H9 (cell line): ENCODE measurements at regions not wholly inside any gene's neighbourhood (a gene's known extent, or its start where the extent isn't known, plus 50 kb on each side); places are given as distances from the start of the nearest gene placed in this dataset.

Source experiments
- DNase-seq: peaks from one replicate; pipeline ENCODE4 v3.0.0-alpha.2; 2017
- H2AFZ ChIP-seq: one replicate; pipeline ENCODE4 v1.6.1; 2013; ENCODE audit warnings: mild to moderate bottlenecking, low read length, control low read depth, moderate library complexity
- H2AK5ac ChIP-seq: 2 replicates; pipeline ENCODE4 v1.6.1; 2013; ENCODE audit warnings: low read length, control low read depth, mixed read lengths; ENCODE audit not compliant: insufficient read length
- H2BK120ac ChIP-seq: one replicate; pipeline ENCODE4 v1.6.1; 2013; ENCODE audit warnings: low read depth, mild to moderate bottlenecking, low read length, control low read depth, inconsistent platforms; ENCODE audit not compliant: poor library complexity, severe bottlenecking
- H2BK12ac ChIP-seq: 2 replicates; pipeline ENCODE4 v1.6.1; 2013; ENCODE audit warnings: low read length, control low read depth, mixed read lengths, low read depth; ENCODE audit not compliant: insufficient read length
- H2BK15ac ChIP-seq: 2 replicates; pipeline ENCODE4 v1.6.1; 2013; ENCODE audit warnings: low read depth, low read length, control low read depth
- H2BK20ac ChIP-seq: one replicate; pipeline ENCODE4 v1.6.1; 2013; ENCODE audit warnings: low read depth, mild to moderate bottlenecking, low read length, control low read depth, inconsistent platforms; ENCODE audit not compliant: poor library complexity, severe bottlenecking
- H2BK5ac ChIP-seq: 2 replicates; pipeline ENCODE4 v1.6.1; 2013; ENCODE audit warnings: low read length, control low read depth, mixed read lengths; ENCODE audit not compliant: insufficient read length
- H3K14ac ChIP-seq: 2 replicates; pipeline ENCODE4 v1.6.1; 2013; ENCODE audit warnings: low read length, control low read depth; ENCODE audit not compliant: insufficient read depth
- H3K18ac ChIP-seq: 2 replicates; pipeline ENCODE4 v1.6.1; 2013; ENCODE audit warnings: low read depth, mild to moderate bottlenecking, mixed read lengths, low read length, control low read depth; ENCODE audit not compliant: insufficient read length
- H3K23ac ChIP-seq: 2 replicates; pipeline ENCODE4 v1.6.1; 2013; ENCODE audit warnings: low read length, control low read depth, mixed read lengths, low read depth; ENCODE audit not compliant: insufficient read length
- H3K23me2 ChIP-seq: 2 replicates; pipeline ENCODE4 v1.6.1; 2013; ENCODE audit warnings: low read depth, mild to moderate bottlenecking, mixed read lengths, low read length, control low read depth; ENCODE audit not compliant: insufficient read length, poor library complexity, severe bottlenecking
- H3K27ac ChIP-seq: 2 replicates; pipeline ENCODE4 v1.5.1; 2013; ENCODE audit warnings: low read length, control low read depth, mixed read lengths, low read depth; ENCODE audit not compliant: insufficient read length
- H3K27me3 ChIP-seq: 2 replicates; pipeline ENCODE4 v1.6.1; 2013; ENCODE audit warnings: low read length, control low read depth, inconsistent platforms; ENCODE audit not compliant: insufficient read depth
- H3K4ac ChIP-seq: 2 replicates; pipeline ENCODE4 v1.6.1; 2013; ENCODE audit warnings: low read depth, mild to moderate bottlenecking, control low read depth, inconsistent platforms, low read length, moderate library complexity
- H3K4me1 ChIP-seq: 2 replicates; pipeline ENCODE4 v1.6.1; 2013; ENCODE audit warnings: low read length, control low read depth, inconsistent platforms; ENCODE audit not compliant: insufficient read depth
- H3K4me2 ChIP-seq: 2 replicates; pipeline ENCODE4 v1.6.1; 2013; ENCODE audit warnings: low read length, control low read depth, mixed read lengths; ENCODE audit not compliant: insufficient read length, insufficient read depth
- H3K56ac ChIP-seq: 2 replicates; pipeline ENCODE4 v1.6.1; 2013; ENCODE audit warnings: low read depth, mild to moderate bottlenecking, mixed read lengths, low read length, control low read depth; ENCODE audit not compliant: insufficient read length
- H3K79me1 ChIP-seq: 2 replicates; pipeline ENCODE4 v1.6.1; 2013; ENCODE audit warnings: low read depth, mild to moderate bottlenecking, moderate library complexity, low read length, control low read depth, inconsistent platforms; ENCODE audit not compliant: insufficient read depth, poor library complexity, severe bottlenecking
- H3K79me2 ChIP-seq: 2 replicates; pipeline ENCODE4 v1.6.1; 2013; ENCODE audit warnings: low read length, control low read depth, inconsistent platforms; ENCODE audit not compliant: insufficient read depth
- H3K9ac ChIP-seq: 2 replicates; pipeline ENCODE4 v1.6.1; 2013; ENCODE audit warnings: low read length, control low read depth, mixed read lengths; ENCODE audit not compliant: insufficient read length; ENCODE audit errors: extremely low read depth
- H3K9me3 ChIP-seq: one replicate; pipeline ENCODE4 v1.6.1; 2013; ENCODE audit warnings: low read depth, low read length, inconsistent platforms; ENCODE audit not compliant: control insufficient read depth
- H3T11ph ChIP-seq: one replicate; pipeline ENCODE4 v1.6.1; 2013; ENCODE audit warnings: mild to moderate bottlenecking, low read length, control low read depth, inconsistent platforms
- H4K20me1 ChIP-seq: one replicate; pipeline ENCODE4 v1.6.1; 2013; ENCODE audit not compliant: control insufficient read depth, insufficient read length, insufficient read depth
- H4K5ac ChIP-seq: 2 replicates; pipeline ENCODE4 v1.6.1; 2013; ENCODE audit warnings: low read depth, mild to moderate bottlenecking, mixed read lengths, low read length, control low read depth; ENCODE audit not compliant: insufficient read length
- H4K8ac ChIP-seq: replicated peaks from 2 replicates; pipeline ENCODE4 v1.6.1; 2013; ENCODE audit warnings: low read length, control low read depth, mixed read lengths, low read depth; ENCODE audit not compliant: insufficient read length
- H4K91ac ChIP-seq: 2 replicates; pipeline ENCODE4 v1.6.1; 2013; ENCODE audit warnings: low read depth, mild to moderate bottlenecking, moderate library complexity, mixed read lengths, low read length, control low read depth; ENCODE audit not compliant: insufficient read length
- H3K27ac Mint-ChIP-seq, 3 experiments: 2 replicates in 2 of 3; 3 replicates in 1 of 3; pipeline ENCODE4 v1.8.0; 2020 to 2021; ENCODE audit warnings: mixed read lengths in 3 of 3, mild to moderate bottlenecking in 1 of 3, moderate library complexity in 1 of 3
- H3K27me3 Mint-ChIP-seq: 2 replicates; pipeline ENCODE4 v1.8.0; 2021; ENCODE audit warnings: low read depth, mild to moderate bottlenecking, moderate library complexity, mixed read lengths
- H3K36me3 Mint-ChIP-seq, 3 experiments: 2 replicates in 2 of 3; 3 replicates in 1 of 3; pipeline ENCODE4 v1.8.0; 2020 to 2021; ENCODE audit warnings: low read depth in 3 of 3, mixed read lengths in 3 of 3; ENCODE audit not compliant: insufficient read depth in 1 of 3
- H3K4me1 Mint-ChIP-seq, 2 experiments: 2 replicates each; pipeline ENCODE4 v1.8.0; 2020; ENCODE audit warnings: mixed read lengths in 2 of 2
- H3K4me3 Mint-ChIP-seq, 2 experiments: 2 replicates in 1 of 2; 3 replicates in 1 of 2; pipeline ENCODE4 v1.8.0; 2020 to 2021; ENCODE audit warnings: mild to moderate bottlenecking in 2 of 2, mixed read lengths in 2 of 2, moderate library complexity in 1 of 2
- H3K9me3 Mint-ChIP-seq, 2 experiments: 2 replicates in 1 of 2; 3 replicates in 1 of 2; pipeline ENCODE4 v1.8.0; 2020; ENCODE audit warnings: mild to moderate bottlenecking in 2 of 2, mixed read lengths in 2 of 2, moderate library complexity in 1 of 2
- CTCF ChIP-seq: fragments of 200-600 bp; sonication (generic); conservative IDR thresholded peaks from 3 replicates; pipeline ENCODE4 v1.8.0; 2021; ENCODE audit warnings: antibody characterized with exemption, mild to moderate bottlenecking

GRCh38 chr3:159760046-159760445, 228.6 kb upstream of the IL12A start:
- Histone ChIP-seq H3K14ac (no peak overlapping the region), H2BK120ac (no peak overlapping the region), H3T11ph (no peak overlapping the region), H3K18ac (no peak overlapping the region), H3K27ac (no peak overlapping the region), H3K4me2 (no peak overlapping the region), H2BK15ac (no peak overlapping the region), H3K9ac (no peak overlapping the region), H4K5ac (no peak overlapping the region), H3K79me2 (no peaks in the 10 kb centered on the region), H2AK5ac (no peak overlapping the region), H3K23me2 (peaks cover 11% of the 10 kb centered on the region), H3K4ac (no peak overlapping the region), H4K91ac (no peak overlapping the region), H4K20me1 (no peaks in the 10 kb centered on the region), H2BK20ac (no peak overlapping the region), H3K9me3 (no peaks in the 10 kb centered on the region), H3K27me3 (no peaks in the 10 kb centered on the region), H4K8ac (no peak overlapping the region), H2BK5ac (no peak overlapping the region), H3K23ac (no peak overlapping the region), H3K79me1 (no peaks in the 10 kb centered on the region), H2BK12ac (no peak overlapping the region), H2AFZ (no peak overlapping the region), H3K56ac (no peak overlapping the region), H3K4me1 (peaks cover 7% of the 10 kb centered on the region; the same call in 1 of the 2 replicates)
- H3K36me3 Mint-ChIP-seq: peaks cover 16 to 20% (median 18%) of the 10 kb centered on the region in 3 experiments
- H3K9me3 Mint-ChIP-seq: peaks cover 17 to 20% of the 10 kb centered on the region in 2 experiments
- no peak for TF ChIP-seq CTCF
- H3K27me3 Mint-ChIP-seq: peaks cover 4% of the 10 kb centered on the region; the same call in 1 of the 2 replicates
- H3K27ac Mint-ChIP-seq: no peak overlapping the region; a peak in 1 of 7 replicates
- DNase-seq: no peak
- H3K4me3 Mint-ChIP-seq: no peak overlapping the region
- H3K4me1 Mint-ChIP-seq: peaks cover 22 to 28% of the 10 kb centered on the region in 2 experiments
